NCI-H82 treated with DMSO at 0.1 percent for 48 hours (cell line): ENCODE measurements at regions not wholly inside any gene's neighbourhood (a gene's known extent, or its start where the extent isn't known, plus 50 kb on each side); places are given as distances from the start of the nearest gene placed in this dataset.
A peak's percentile ranks its signal among the peaks of the same experiment; 100 is the strongest.

Experiments
- DNase-seq: peaks from one replicate; lab custom pipeline; 2025; ENCODE audit not compliant: unreplicated experiment; lab: John Stamatoyannopoulos, UW

DNA sequence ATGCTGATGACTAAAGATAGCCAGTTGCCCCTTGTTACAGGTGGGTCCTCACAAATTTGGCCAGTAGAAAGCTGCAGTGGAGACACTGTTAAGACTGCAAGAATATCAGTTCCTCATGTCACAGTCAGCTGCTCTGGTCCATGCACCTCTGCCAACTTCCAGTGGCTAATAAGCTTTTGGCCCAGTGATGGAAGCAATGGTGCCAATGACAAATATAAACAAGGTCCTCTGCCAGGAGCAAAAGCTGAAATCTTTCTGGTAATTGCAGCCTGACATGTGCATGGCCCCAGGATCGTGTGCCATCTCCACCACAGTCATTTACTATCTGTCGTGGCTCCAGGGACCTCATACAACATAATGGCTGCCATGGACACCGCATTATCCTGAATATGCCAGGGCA, 85.4 kb upstream of the TMEM260 start:
- no peak for DNase-seq

DNA sequence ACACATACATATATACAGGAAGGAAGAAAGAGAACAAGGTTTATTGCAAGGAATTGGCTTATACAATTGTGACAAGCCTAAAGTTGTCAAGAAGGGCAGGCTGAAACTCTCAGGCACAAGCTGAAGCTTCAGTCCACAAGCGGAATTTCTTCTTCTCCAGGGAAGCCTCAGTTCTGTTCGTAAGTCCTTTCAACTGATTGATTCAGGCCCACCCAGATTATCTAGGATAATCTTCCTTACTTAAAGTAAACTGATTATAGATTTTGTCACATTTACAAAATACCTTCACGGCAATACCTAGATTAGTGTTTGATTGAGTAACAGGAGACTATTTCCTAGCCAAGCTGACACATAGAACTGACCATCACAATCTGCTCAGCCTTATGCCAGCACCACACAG, 81.5 kb upstream of the TMEM260 start:
- peak; percentile 100 for DNase-seq

- DNase-seq: peak; percentile 97
Measured at GRCh38 chr14:56501909-56502530, 77.6 kb upstream of the TMEM260 start.

GRCh38 chr14:56505361-56505760, 74.2 kb upstream of the TMEM260 start:
- peak; percentile 79 for DNase-seq

- no peak for DNase-seq
Measured at GRCh38 chr14:56512521-56512920, 67.1 kb upstream of the TMEM260 start.

GRCh38 chr14:56514663-56515371, 64.8 kb upstream of the TMEM260 start:
- no peak for DNase-seq

DNA sequence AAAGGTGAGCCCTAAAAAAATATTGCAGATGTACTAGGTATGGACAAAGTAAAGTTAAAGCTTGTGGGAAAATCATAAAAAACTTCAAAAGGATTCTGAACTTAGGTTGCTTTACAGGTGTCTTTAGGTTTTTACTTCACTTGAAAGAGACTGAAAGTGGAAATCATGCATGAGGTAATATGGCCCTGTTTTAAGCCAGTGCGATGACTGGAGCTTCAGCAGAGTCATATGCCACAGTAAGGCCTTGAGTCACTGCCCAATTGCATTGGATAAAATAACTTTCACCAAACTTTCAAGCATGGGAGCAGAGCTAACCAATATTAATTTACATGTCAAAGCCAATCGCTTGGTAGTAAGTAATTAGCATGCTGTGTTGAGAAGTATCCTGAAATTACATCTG, 63.9 kb upstream of the TMEM260 start:
- DNase-seq: no peak

DNA sequence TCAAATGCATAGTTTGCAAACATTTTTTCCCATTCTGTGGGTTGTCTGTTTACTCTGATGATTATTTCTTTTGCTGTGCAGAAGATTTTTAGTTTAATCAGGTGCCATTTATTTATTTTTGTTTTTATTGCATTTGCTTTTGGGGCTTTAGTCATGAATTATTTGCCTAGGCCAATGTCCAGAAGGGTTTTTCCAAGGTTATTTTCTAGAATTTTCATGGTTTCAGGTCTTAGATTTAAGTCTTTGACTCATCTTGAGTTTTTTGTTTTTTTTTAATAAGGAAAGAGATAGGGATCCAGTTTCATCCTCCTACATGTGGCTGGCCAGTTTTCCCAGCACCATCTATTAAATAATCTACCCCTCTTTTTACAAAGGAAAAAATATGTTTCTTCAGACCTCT, 57.2 kb upstream of the TMEM260 start:
- no peak for DNase-seq

GRCh38 chr14:56524971-56525677, 54.5 kb upstream of the TMEM260 start:
- no peak for DNase-seq

- peak; percentile 66 for DNase-seq
Measured at GRCh38 chr14:56528927-56529326, 50.7 kb upstream of the TMEM260 start.
